ENCODE measurements at regions not wholly inside any gene's neighbourhood (a gene's known extent, or its start where the extent isn't known, plus 50 kb on each side); places are given as distances from the start of the nearest gene placed in this dataset.

DNA sequence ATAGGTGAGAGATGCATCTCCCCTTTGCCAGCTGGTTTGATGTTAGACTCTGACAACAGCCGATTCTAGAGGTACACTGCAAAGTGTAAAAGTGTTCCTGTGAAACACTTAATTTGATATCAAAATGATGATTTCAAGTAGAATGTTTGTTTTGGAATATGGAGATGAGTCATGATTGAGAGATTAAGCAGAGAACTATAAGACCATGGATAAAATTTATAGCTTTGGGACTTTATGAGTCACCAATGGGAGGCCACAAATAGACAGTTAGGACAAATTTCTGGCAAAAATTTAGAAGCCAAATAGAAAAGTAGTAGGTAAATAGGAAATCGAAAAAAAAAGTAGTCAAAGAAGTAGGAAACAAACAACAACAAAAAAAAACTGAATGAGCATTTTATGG is 672.5 kb downstream of the NSUN3 start:
- DNase-seq (ENCODE audit: extremely low read depth, insufficient read length): no peak
- TF ChIP-seq, protein P1, sequence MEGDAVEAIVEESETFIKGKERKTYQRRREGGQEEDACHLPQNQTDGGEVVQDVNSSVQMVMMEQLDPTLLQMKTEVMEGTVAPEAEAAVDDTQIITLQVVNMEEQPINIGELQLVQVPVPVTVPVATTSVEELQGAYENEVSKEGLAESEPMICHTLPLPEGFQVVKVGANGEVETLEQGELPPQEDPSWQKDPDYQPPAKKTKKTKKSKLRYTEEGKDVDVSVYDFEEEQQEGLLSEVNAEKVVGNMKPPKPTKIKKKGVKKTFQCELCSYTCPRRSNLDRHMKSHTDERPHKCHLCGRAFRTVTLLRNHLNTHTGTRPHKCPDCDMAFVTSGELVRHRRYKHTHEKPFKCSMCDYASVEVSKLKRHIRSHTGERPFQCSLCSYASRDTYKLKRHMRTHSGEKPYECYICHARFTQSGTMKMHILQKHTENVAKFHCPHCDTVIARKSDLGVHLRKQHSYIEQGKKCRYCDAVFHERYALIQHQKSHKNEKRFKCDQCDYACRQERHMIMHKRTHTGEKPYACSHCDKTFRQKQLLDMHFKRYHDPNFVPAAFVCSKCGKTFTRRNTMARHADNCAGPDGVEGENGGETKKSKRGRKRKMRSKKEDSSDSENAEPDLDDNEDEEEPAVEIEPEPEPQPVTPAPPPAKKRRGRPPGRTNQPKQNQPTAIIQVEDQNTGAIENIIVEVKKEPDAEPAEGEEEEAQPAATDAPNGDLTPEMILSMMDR (IDR thresholded peaks at IDR 0.05; ENCODE audit: insufficient read depth, low read length, poor library complexity, severe bottlenecking): no peak
- Histone ChIP-seq H3K36me3 (ENCODE audit: control insufficient read depth, insufficient read depth, low read length) (no peaks in the 10 kb centered on the region), H3K4me3 (replicated peaks; ENCODE audit: low read depth, low read length) (no peak overlapping the region), H3K27me3 (replicated peaks; ENCODE audit: control insufficient read depth, insufficient read depth, low read length) (no peaks in the 10 kb centered on the region)

DNA sequence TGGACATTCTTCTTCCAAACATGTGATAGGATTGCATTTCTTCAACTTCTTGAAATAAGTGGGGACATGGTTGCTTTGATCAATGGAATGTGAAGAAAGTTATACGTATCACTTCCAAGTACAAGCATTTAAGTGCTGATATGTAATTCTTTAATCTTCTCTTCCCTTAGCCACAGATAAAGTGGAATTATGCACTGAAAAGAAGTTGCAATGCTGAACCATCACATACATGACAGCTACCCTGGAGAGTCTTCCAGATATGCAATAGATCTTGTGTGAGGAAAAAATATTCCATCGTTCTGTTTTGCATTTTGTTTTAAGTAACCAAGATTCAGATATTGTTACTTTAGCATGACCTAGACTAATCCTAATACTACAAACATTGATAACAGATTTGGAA is 674.3 kb downstream of the NSUN3 start:
- TF ChIP-seq, protein P1 (IDR thresholded peaks at IDR 0.05; ENCODE audit: insufficient read depth, low read length, poor library complexity, severe bottlenecking): no peak
- no peak overlapping the region for H3K4me3 ChIP-seq (replicated peaks; ENCODE audit: low read depth, low read length)
- no peaks in the 10 kb centered on the region for H3K36me3 ChIP-seq (ENCODE audit: control insufficient read depth, insufficient read depth, low read length)
- DNase-seq (ENCODE audit: extremely low read depth, insufficient read length): no peak
- no peaks in the 10 kb centered on the region for H3K27me3 ChIP-seq (replicated peaks; ENCODE audit: control insufficient read depth, insufficient read depth, low read length)

DNA sequence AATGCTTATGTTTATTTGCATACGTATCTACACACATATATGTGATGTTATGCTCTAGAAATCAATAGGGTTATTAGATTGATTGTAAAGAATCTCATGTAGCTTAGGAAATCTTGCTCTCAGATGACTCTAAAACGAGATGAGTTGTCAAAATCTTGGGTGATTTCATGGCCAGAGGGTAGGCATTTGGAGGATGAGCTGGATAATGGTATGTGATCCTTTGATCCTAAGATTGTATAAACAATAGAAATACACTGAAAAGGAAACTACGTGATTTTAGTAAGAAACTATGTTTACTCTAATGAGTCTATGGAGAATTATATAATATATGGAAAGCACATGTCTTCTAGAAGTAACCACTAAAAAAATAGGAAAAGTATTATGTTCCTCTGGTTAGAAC is 676.6 kb downstream of the NSUN3 start:
- DNase-seq (ENCODE audit: extremely low read depth, insufficient read length): no peak
- Histone ChIP-seq H3K4me3 (replicated peaks; ENCODE audit: low read depth, low read length) (no peak overlapping the region), H3K36me3 (ENCODE audit: control insufficient read depth, insufficient read depth, low read length) (no peaks in the 10 kb centered on the region), H3K27me3 (replicated peaks; ENCODE audit: control insufficient read depth, insufficient read depth, low read length) (no peaks in the 10 kb centered on the region)
- TF ChIP-seq, protein P1 (IDR thresholded peaks at IDR 0.05; ENCODE audit: insufficient read depth, low read length, poor library complexity, severe bottlenecking): no peak

DNA sequence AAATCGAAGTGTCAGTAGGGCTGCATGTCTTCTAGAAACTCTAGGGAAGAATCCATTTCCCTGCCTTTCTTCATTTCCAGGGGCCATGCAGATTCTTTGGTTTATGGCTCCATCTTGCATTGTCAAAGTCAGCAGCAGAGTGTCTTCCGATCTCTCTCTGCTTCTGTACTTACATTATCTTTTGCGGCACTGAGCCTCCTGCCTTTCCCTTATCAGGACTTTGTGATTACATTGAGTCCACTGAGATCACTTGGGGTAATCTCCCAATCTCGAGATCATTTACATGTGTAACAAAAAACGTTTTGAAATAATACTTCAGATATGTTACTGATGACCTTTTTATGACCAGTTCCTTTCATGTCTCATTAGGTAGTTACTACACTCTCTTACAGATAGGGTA is 695.9 kb downstream of the NSUN3 start:
- H3K36me3 ChIP-seq (ENCODE audit: control insufficient read depth, insufficient read depth, low read length): no peaks in the 10 kb centered on the region
- DNase-seq (ENCODE audit: extremely low read depth, insufficient read length): no peak
- H3K27me3 ChIP-seq (replicated peaks; ENCODE audit: control insufficient read depth, insufficient read depth, low read length): no peaks in the 10 kb centered on the region
- H3K4me3 ChIP-seq (replicated peaks; ENCODE audit: low read depth, low read length): no peak overlapping the region
- TF ChIP-seq, protein P1 (IDR thresholded peaks at IDR 0.05; ENCODE audit: insufficient read depth, low read length, poor library complexity, severe bottlenecking): no peak

DNA sequence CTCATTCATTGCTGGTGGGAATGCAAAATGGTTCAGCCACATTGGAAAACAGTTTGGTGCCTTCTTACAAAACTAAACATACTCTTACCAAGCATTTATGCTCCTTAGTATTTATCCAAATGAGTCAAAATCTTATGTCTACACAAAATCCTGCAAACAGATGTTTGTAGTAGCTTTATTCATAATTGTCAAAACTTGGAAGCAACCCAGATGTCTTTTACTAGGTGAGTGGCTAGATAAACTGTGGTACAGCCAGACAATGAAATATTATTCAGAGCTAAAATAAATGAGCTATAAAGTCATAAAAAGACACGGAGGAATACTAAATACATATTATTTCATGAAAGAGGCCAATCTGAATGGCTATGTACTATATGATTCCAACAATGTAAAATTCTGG is 709.5 kb downstream of the NSUN3 start:
- DNase-seq (ENCODE audit: extremely low read depth, insufficient read length): no peak
- Histone ChIP-seq H3K27me3 (replicated peaks; ENCODE audit: control insufficient read depth, insufficient read depth, low read length) (no peaks in the 10 kb centered on the region), H3K4me3 (replicated peaks; ENCODE audit: low read depth, low read length) (no peak overlapping the region), H3K36me3 (ENCODE audit: control insufficient read depth, insufficient read depth, low read length) (no peaks in the 10 kb centered on the region)
- TF ChIP-seq, protein P1 (IDR thresholded peaks at IDR 0.05; ENCODE audit: insufficient read depth, low read length, poor library complexity, severe bottlenecking): no peak

DNA sequence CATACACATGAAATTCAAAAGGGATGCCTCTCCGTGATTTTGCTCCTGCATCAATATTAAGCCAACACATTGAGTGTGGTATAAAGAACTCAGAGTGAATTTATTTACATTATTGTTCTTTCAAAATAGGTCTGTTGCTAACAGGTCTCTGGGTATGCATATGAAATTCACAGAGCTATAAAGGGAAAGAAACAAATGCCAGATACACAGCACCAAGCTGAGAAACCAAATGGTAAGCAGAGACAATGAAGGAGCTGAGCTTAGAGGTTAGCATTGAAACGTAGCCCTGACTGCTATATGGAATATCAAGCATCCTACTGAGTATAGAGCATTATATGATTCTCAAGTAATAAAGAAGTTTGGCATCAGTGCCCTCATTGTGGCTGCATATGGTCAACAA is 712.9 kb downstream of the NSUN3 start:
- TF ChIP-seq, protein P1 (IDR thresholded peaks at IDR 0.05; ENCODE audit: insufficient read depth, low read length, poor library complexity, severe bottlenecking): no peak
- DNase-seq (ENCODE audit: extremely low read depth, insufficient read length): no peak
- H3K27me3 ChIP-seq (replicated peaks; ENCODE audit: control insufficient read depth, insufficient read depth, low read length): no peaks in the 10 kb centered on the region
- H3K36me3 ChIP-seq (ENCODE audit: control insufficient read depth, insufficient read depth, low read length): no peaks in the 10 kb centered on the region
- no peak overlapping the region for H3K4me3 ChIP-seq (replicated peaks; ENCODE audit: low read depth, low read length)
